ENCODE measurements at regions not wholly inside any gene's neighbourhood (a gene's known extent, or its start where the extent isn't known, plus 50 kb on each side); places are given as distances from the start of the nearest gene placed in this dataset.
"Not testable (repeated sequence)": the region's sequence is repeated elsewhere in the genome, so short reads cannot be mapped to it uniquely, and the experiment has no call there.

- FAIRE-seq, result no peak
Measured at GRCh38 chr6:50899306-50899870, 80.7 kb downstream of the TFAP2B start.

GRCh38 chr6:50902260-50902659 lies 83.6 kb downstream of the TFAP2B start:
- no peak for FAIRE-seq

GRCh38 chr6:50905297-50905696 lies 86.6 kb downstream of the TFAP2B start:
- no peak for FAIRE-seq

- no peak for FAIRE-seq
Measured at GRCh38 chr6:50907565-50907964, 88.9 kb downstream of the TFAP2B start.

GRCh38 chr6:50913105-50913770 lies 94.6 kb downstream of the TFAP2B start:
- no peak for FAIRE-seq

- not testable (repeated sequence) for FAIRE-seq
Measured at GRCh38 chr6:50921378-50921777, 102.7 kb downstream of the TFAP2B start.

GRCh38 chr6:50921968-50922367 lies 103.3 kb downstream of the TFAP2B start:
- no peak for FAIRE-seq

- FAIRE-seq, result no peak
Measured at GRCh38 chr6:50922579-50923525, 104.2 kb downstream of the TFAP2B start.

- no peak for FAIRE-seq
Measured at GRCh38 chr6:50924758-50925157, 106.1 kb downstream of the TFAP2B start.

GRCh38 chr6:50925548-50925947 lies 106.9 kb downstream of the TFAP2B start:
- no peak for FAIRE-seq

- FAIRE-seq, result no peak
Measured at GRCh38 chr6:50925981-50926380, 107.3 kb downstream of the TFAP2B start.

- FAIRE-seq, result no peak
Measured at GRCh38 chr6:50927800-50928199, 109.1 kb downstream of the TFAP2B start.

- FAIRE-seq, result no peak
Measured at GRCh38 chr6:50929323-50929722, 110.7 kb downstream of the TFAP2B start.

GRCh38 chr6:50935442-50935841 lies 116.8 kb downstream of the TFAP2B start:
- FAIRE-seq, result no peak

GRCh38 chr6:50936277-50936681 lies 117.6 kb downstream of the TFAP2B start:
- no peak for FAIRE-seq

GRCh38 chr6:50939931-50940330 lies 121.3 kb downstream of the TFAP2B start:
- FAIRE-seq, result no peak

- no peak for FAIRE-seq
Measured at GRCh38 chr6:50945789-50946188, 127.1 kb downstream of the TFAP2B start.

- FAIRE-seq, result no peak
Measured at GRCh38 chr6:50952092-50952907, 133.6 kb downstream of the TFAP2B start.

GRCh38 chr6:50956014-50956413 lies 137.3 kb downstream of the TFAP2B start:
- no peak for FAIRE-seq

GRCh38 chr6:50958148-50958697 lies 139.6 kb downstream of the TFAP2B start:
- FAIRE-seq, result no peak

- no peak for FAIRE-seq
Measured at GRCh38 chr6:50959081-50959641, 140.5 kb downstream of the TFAP2B start.

- no peak for FAIRE-seq
Measured at GRCh38 chr6:50961611-50962010, 142.9 kb downstream of the TFAP2B start.
